SKM-1 treated with dmso at 0.1 percent for 144 hours (cell line): ENCODE measurements at regions not wholly inside any gene's neighbourhood (a gene's known extent, or its start where the extent isn't known, plus 50 kb on each side); places are given as distances from the start of the nearest gene placed in this dataset.
"Not testable (repeated sequence)": the region's sequence is repeated elsewhere in the genome, so short reads cannot be mapped to it uniquely, and the experiment has no call there.

Experiments
- DNase-seq: peaks from one replicate; lab custom pipeline; 2025; ENCODE audit not compliant: unreplicated experiment; lab: John Stamatoyannopoulos, UW

- DNase-seq, result peak; percentile 1
Observed at GRCh38 chrX:3962511-3963311, 249.3 kb upstream of the PRKX start.

DNA sequence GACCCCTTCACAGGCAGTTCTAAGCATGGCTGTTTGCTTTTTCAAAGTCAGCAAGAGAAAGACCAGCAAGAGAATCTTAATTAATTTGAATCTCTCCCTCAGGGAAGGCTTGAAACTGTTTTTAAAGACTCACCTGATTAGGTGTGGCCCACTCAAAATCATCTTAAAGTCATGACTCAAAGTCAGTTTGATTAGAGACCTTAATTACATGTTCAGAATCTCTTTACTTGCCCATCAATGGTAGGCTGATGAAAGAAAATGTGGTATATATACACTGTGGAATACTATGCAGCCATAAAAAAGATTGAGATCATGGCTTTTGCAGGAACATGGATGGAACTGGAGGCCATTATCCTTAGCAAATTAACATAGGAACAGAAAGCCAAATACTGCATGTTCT lies 247.5 kb upstream of the PRKX start:
- DNase-seq, result no peak

DNA sequence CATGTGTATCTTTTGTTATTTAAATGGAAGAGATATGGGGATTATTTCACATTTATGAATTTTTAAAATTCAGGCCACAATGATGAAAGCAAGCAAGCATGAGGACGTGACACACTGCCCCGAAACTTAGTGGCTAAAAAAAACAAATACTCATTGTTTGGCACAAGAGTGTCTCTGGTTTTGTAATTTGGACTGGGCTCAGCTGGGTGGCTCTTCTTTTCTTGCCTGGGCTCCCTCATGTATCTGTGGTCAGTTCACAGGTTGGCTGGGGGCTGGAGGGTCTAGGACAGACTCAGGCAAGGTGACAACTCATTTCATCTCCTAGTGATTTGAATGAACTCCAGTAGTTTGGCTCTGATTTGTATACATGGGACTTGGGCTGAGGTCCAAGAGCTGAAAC lies 238.4 kb upstream of the PRKX start:
- no peak for DNase-seq

DNA sequence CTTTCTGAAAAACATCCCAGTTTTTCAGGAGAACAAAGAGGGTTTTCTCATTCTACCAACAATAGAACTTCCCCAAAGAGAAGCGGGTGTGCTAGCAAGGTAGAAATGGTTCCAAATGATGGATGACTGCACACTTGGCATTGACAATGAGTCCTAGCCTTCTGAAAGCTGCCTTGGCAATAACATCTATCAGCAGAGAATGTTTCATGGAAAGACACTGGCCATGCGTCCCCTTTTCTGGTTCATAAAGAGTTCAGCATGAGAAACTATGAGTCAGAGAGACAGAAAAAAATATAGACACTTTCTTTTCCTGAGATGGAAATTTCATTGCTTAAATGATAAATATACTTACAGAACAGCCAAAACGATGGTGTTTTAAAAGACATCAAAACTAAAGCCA lies 236.9 kb upstream of the PRKX start:
- no peak for DNase-seq

DNA sequence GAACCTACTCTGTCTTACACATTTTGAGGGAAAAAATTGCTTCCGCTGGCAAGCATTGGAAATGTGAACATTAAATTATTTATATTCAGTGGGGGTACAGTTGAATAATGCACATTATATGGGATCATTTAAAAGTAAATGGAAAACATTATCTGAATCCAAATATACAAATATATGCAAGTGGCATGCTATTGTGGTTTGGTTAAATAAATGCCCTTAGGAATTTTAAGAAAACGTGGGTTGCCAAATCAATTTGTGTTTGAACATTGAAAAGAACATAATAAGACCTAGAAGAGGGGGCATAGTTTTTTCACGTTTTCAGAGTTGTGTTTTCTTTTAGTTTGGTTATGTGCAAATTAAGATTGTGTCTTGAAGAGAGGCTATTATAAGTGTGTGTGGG lies 230.5 kb upstream of the PRKX start:
- DNase-seq, result no peak

- peak; percentile 0 for DNase-seq
Observed at GRCh38 chrX:3940000-3940610, 226.7 kb upstream of the PRKX start.

GRCh38 chrX:3938587-3938986 lies 225.1 kb upstream of the PRKX start:
- DNase-seq, result no peak

DNA sequence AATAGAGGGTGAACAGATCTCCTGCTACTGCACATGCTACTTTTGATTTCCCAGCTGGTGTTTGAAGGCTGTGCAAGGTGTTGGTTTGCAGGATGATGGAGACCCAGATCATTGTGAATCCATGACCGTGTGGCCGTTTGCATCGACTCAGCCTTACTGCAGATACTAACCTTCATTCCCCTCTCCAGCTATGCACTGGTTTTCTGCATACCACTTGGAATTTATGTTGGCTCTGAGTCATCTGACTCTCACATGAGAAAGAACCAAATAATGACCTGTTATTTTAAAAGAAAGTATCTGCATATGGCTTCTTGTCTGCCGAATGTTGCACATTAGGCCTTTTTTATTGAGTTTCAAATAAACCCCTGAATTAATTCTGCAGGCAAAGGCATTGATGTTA lies 221.7 kb upstream of the PRKX start:
- not testable (repeated sequence) for DNase-seq

- DNase-seq, result not testable (repeated sequence)
Observed at GRCh38 chrX:3920424-3921017, 207.1 kb upstream of the PRKX start.

DNA sequence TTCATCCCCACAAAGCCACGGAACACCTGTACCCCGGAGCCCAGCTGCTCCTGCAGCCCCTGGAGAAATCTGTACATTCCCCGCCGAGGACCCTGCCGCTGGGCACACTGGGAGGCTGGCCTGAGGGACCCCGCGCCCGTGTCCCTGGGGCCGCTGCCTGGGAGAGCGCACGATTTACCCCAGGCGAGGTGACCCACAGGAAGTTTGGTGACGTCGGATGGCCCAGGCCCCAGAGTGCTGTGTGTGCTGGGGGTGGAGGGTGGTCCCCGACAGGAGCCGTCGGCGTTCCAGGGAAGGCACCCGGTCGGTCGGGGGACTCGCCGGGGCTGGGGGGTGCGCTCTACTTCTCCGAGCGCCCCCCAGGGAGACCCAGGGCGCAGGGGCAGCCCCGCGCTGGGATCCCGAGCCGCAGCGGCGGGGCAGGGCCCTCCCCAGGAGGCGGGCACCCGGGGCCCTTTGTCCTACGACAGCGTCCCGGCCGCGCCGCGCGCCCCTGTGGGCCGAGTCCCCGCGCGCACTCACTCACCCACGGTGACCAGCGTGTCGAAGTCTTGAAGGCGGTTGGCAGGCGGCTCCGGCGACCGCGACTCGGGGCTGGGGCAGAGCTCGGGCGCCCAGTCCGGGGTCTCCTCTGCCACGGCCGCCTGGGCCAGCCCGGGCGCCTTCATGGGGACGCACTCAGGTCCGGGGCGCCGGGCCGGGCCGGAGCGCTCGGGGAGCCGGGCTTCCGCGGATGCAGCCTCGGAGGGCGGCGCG lies 206.4 kb upstream of the PRKX start:
- DNase-seq, result not testable (repeated sequence)

- not testable (repeated sequence) for DNase-seq
Observed at GRCh38 chrX:3914813-3915212, 201.4 kb upstream of the PRKX start.

DNA sequence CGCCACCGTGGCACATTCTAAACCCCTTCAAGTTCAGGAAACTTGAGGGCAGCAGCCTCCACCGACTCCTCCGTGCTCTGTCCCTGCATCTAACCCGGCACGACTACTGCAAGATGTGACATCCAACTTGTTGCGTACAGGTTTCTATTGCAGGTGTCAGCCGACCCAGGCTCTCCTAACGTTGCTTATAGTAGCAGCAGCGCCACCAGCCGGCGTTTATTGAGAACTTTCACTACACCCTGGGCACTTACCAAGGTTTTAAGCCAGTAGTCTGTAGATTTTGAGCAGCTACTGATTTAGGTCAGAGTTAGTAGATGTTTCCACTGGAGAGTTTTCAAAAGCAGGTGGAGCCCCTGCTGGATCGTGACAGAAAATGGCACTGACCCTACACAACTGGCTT lies 200.6 kb upstream of the PRKX start:
- DNase-seq, result not testable (repeated sequence)

GRCh38 chrX:3911012-3911411 lies 197.6 kb upstream of the PRKX start:
- DNase-seq, result not testable (repeated sequence)

DNA sequence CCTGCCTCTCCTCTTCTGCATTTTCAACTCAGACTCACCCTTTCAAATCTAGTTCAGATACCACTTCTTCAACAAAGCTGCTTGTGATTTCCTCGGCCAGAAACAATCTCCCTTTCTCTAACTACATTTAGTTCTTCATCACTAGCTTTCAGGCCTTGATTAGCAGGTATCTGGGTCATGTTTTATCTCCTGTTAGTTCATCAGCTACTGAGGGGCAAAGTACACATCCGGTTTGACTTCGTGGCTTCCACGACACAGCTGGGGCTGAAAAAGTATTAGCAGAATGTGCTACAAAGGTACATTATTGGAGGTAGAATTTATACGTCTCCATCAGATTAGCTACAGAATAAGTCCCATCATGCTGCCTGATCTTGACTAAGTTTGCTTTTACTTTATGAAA lies 197.2 kb upstream of the PRKX start:
- not testable (repeated sequence) for DNase-seq

DNA sequence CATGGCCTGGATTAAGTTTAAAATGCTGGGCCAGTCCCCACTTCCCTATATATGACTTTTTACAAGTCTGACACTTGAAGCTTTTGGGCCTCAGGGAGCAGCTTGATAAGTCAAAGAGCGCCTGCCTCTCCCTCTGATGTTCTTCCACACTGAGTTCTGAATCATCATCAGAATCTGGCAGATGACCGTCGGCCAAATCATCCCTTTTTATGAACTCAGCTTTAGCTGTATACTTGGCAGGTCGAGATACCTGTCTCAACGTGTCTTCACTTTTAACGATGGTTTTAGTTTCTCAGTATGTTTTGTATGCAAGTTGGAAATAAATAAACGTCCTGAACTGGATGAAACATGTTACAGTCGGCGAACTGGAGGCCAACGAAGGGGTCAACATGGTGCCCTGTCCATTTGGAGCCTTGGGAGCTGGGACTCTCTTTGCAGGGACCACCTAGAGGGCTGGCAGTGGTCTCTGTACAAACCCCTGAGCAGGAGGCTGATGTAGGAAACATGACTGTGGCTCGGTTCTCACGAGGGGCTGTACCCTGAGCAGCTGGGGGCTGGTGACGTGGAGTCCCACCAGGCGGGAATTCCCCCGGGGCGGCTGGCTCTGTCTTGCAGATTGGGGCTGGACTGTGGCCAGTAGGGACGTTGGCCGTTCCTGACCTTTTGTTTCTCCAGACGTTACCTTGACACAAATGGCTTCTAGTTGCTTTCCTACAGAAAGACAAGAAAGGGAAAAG lies 192.2 kb upstream of the PRKX start:
- DNase-seq, result not testable (repeated sequence)

DNA sequence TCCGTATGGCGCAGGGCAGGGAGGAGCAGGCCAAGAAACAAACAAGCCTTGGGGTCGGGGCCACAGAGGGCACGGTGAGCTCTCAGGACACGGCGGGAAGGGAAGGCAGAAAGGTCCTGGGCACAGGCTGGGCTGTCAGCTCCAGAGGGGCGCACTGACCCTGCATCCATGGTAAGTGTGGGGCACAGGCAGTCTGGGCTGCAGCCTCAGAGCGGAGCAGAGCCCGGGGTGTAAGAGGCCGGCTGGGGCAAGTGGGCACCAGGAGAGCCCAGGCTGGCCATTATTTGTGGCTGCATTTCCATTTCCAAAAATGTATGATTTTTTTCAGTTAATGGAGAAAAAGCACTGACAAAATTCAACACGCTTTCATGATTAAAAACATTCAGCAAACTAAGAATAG lies 188.8 kb upstream of the PRKX start:
- not testable (repeated sequence) for DNase-seq

DNA sequence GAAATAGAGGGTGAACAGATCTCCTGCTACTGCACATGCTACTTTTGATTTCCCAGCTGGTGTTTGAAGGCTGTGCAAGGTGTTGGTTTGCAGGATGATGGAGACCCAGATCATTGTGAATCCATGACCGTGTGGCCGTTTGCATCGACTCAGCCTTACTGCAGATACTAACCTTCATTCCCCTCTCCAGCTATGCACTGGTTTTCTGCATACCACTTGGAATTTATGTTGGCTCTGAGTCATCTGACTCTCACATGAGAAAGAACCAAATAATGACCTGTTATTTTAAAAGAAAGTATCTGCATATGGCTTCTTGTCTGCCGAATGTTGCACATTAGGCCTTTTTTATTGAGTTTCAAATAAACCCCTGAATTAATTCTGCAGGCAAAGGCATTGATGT lies 183.3 kb upstream of the PRKX start:
- not testable (repeated sequence) for DNase-seq

DNA sequence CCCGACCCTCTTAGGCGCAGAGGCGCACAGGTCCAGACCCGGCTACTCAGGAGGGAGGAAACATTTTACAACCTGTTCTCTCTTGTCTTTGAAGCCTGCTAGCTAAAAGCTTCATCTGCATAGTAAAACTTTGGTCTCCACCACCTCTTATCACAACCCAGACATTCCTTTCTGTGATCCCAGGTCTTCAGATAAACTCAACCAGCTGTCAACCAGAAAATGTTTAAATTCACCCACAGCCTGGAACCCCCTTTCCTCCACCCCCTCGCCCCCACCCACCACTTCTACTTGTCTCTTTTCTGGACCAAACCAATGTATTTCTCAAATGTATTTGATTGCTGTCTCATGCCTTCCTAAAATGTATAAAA lies 169.1 kb upstream of the PRKX start:
- DNase-seq, result not testable (repeated sequence)

- DNase-seq, result not testable (repeated sequence)
Observed at GRCh38 chrX:3881898-3882552, 168.6 kb upstream of the PRKX start.

DNA sequence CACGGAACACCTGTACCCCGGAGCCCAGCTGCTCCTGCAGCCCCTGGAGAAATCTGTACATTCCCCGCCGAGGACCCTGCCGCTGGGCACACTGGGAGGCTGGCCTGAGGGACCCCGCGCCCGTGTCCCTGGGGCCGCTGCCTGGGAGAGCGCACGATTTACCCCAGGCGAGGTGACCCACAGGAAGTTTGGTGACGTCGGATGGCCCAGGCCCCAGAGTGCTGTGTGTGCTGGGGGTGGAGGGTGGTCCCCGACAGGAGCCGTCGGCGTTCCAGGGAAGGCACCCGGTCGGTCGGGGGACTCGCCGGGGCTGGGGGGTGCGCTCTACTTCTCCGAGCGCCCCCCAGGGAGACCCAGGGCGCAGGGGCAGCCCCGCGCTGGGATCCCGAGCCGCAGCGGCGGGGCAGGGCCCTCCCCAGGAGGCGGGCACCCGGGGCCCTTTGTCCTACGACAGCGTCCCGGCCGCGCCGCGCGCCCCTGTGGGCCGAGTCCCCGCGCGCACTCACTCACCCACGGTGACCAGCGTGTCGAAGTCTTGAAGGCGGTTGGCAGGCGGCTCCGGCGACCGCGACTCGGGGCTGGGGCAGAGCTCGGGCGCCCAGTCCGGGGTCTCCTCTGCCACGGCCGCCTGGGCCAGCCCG lies 167.9 kb upstream of the PRKX start:
- not testable (repeated sequence) for DNase-seq
